HG03469 (cell line): ENCODE measurements at regions not wholly inside any gene's neighbourhood (a gene's known extent, or its start where the extent isn't known, plus 50 kb on each side); places are given as distances from the start of the nearest gene placed in this dataset.
"Not testable (repeated sequence)": the region's sequence is repeated elsewhere in the genome, so short reads cannot be mapped to it uniquely, and the experiment has no call there.

Experiments
- ATAC-seq: cut with Tn5 transposase; IDR thresholded peaks from one replicate; pipeline ENCODE4 v1.9.1; 2021; ENCODE audit warnings: mild to moderate bottlenecking, moderate library complexity, moderate number of reproducible peaks; ENCODE audit not compliant: unreplicated experiment

DNA sequence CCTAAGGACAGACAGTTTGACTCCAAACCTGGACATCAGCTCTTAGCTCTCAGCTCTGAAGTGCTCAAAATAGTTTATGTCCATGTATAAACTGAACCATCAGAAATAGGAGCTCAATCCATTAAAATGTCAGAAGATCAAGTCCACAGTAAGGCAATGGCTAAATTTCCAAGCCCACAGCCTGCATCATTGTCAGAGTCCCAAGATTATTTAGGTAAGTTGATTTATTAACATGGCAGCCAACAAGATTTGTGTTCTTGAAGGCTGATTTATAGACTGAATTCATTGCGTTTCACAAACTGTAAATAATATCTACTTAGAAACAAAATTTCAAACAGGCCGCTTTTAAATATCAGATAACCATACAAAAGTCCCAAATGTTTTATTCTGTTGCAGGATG lies 286.5 kb upstream of the ADGRL3 start:
- no peak for ATAC-seq

DNA sequence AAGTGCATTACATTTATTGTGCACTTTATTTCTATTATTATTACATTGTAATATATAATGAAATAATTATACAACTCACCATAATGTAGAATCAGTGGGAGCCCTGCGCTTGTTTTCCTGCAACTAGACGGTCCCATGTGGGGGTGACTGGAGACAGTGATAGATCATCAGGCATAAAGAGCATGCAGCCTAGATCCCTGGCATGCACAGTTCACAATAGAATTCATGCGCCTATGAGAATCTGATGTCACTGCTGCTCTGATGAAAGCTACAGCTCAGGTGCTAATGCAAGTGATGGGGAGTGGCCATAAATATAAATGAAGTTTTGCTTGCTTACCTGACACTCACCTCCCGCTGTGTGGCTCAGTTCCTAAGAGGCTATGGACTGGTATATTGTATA lies 278.4 kb upstream of the ADGRL3 start:
- not testable (repeated sequence) for ATAC-seq

DNA sequence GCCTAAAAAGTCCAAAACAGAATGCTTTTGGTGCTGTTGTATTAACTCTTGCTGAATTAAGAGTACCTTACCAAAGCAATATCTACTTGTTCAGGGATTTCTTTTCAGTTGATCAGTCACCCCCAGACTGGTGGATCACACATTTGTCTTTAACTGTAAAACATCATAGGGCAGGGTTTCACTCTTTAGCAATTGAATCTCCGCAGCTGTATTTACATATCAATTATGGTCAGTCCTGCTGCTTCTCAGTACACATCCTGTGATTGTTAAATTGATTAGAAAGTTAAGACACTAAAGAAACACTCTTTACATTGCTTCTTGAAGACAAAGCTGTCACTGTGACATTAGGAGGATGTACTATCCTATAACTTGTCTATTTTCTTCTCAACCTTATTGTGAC lies 277.1 kb upstream of the ADGRL3 start:
- ATAC-seq: no peak

DNA sequence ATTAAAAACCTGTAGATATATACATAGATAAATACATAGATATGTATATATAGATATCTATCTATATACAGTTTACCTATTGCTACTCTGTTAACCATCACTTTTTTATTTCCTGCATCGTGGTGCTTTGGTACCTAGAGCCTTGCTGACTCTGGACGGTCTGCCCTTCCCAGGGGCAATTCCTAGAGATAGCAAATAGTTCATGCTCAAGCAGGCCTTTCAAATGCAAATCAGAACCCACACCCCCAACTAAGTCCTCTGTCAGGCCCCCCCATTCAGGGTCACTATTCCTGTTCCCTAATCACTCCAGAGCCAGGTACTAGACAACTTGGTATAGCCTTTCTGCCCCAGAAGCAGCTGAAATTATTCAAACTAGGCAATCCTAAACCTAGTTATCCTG lies 273.5 kb upstream of the ADGRL3 start:
- no peak for ATAC-seq

DNA sequence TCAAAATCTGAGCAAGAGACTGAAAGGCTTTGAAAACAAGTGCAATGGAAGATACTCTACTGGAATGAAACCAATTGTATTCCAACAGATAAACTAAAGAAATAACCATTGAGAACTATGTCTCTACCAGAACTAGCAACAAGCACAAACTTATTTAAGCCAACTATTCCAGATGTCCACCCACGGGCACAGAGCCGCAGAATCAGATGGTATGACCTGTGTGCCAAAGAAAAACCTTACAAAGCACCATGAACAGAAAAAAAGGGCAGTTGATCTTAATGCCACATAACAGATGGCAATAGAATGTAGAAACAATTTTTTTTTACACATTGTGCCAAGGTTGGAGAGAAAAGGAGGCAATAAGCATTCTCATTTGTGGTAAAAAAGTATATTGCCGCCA lies 269.3 kb upstream of the ADGRL3 start:
- no peak for ATAC-seq

DNA sequence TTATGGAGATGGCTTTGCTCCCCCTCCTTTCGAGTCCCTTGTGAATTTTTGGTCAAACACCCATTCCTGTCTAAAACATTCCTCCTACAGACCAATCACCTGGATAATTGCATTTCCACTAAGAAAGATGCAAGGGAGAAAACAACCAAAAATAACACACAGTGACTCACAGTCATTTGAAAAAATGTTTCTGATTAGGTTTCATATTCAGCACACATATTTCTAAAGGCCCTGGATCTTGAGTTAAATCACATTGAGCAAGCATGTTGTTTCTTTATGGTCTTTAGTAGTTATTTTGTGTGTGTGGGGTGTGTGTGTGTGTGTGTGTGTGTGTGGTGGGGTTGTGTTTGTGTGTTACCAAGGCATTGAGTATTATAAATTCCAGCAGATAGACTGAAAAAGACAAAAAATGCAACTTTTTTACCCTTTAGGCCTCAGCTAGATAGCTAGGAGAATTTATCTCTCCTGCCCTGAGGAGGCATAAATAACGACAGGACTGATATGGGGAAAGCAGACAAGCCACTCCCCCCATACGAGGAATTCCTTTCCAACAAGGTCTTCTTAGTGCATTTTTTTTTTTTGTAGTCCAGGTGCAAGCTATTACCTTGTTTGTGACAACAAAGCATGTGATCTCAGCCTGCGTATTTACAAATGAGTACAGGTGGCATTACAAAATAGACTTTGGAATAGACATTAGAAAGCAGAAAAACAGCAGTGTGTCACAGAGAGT lies 265.4 kb upstream of the ADGRL3 start:
- ATAC-seq: no peak

DNA sequence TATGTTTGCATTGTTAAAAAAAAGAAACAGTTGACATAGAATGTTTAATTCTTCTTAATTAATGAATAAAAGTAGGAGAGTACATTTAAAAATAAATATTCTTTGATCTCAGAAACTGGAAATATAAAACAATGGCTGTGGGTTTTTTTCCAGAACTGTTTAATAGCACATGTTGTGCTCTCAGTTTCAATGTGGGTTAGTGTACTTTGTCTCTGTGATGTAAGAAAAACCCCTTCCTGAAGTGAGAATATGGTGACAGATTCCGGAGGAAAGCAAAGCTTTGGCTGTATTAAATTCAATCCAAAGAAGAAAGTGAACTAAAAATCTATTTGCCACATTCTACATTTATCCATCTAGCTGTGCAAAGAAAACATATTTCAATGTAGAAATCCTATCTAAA lies 261.9 kb upstream of the ADGRL3 start:
- ATAC-seq: no peak

DNA sequence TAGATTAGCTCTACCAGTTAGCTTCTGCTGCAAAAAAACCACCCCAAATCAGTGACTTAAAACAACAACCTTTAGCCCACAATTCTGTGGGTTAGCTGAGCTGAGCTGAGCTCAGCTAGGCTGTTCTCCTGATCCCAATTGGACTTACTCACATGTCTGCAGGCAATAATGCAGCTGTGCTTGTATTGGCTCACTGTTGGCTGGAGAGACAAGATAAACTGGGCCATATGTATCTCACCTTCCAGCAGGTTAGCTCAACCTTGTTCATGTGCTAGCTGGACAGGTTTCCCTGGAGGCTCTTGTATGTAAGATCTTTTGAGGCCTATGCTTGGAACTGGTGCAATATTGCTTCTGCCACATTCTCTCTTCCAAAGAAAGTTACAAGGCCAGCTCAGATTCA lies 261.5 kb upstream of the ADGRL3 start:
- ATAC-seq: no peak

DNA sequence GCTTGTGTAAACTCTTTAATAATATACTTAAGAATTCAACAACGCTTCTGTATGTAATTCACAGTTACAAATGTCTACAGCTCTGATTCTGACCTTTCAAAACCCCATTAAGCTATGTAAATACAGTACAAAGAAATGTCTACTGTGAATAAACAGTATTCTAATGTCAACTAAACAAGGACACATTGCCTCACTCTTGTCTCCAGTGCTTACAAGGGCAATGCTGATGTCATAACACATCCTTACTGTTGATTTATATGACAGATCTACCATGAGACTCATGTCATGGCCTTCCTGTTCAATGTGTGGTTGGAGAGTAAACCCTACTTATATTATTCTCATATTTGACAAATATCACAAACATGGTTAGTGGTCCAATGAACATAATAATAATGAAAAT lies 256.1 kb upstream of the ADGRL3 start:
- ATAC-seq: no peak

DNA sequence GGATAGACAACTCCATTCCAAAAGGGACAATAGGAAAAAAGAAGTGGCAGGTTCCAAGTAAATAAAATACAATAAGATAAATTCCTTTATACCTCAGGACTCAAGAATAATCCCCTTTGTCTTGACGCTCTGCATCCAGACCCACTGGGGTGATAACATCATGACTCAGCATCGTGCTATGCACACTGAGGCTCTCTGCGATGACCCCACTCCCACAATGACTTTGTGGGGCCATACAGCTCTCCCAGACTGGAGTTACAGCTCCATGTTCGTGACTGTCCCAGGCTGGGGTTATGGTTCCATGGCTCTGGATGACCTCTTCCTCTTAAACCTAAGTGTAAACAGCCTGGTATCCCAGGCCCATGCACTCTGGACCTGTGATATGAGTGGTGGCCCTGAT lies 254.5 kb upstream of the ADGRL3 start:
- ATAC-seq: no peak

DNA sequence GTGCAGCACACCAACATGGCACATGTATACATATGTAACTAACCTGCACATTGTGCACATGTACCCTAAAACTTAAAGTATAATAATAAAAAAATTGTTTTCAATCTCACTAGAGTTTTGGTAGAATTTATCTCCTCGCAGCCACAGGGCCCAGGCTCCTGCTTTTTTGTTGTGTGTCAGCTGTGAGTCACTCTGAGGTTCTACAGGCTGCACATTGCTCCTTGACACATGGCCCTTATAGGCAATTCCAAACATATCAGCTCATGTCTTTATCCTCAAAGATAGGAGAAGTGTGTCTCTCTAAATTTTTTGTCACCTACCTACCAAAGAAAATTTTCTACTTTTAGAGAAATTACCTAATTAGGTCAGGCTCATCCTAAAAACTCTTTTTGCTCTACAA lies 252.1 kb upstream of the ADGRL3 start:
- ATAC-seq: no peak

DNA sequence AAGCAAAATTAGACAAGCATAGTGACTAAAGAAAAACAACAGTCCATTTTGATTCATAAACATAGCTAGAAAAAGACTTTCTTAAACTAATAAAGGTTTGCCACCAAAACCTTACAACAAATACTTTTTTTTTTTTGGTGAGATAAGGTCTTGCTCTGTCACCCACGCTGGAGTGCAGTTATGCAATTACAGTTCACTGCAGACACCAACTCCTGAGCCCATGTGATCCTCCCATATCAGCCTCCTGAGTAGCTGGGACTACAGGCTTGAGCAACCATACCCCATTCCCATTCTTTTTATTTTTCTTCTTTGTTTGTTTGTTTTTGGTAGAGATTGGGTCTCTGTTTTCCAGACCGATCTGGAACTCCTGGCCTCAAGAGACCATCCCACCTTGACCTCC lies 247.2 kb upstream of the ADGRL3 start:
- ATAC-seq: no peak

DNA sequence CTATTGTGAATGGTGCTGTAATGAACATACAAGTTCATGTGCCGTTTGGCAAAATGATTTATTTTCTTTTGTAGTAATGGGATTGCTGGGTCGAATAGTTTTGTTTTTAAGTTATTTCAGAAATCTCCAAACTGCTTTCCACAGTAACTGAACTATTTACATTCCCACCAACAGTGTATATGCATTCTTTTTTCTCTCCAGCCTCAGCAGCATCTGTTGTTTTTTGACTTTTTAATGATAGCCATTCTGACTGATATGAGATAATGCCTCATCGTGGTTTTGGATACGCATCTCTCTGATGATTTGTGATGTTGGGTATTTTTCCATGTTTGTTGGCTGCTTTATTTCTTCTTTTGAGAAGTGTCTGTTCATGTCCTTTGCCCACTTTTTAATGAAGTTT lies 246.3 kb upstream of the ADGRL3 start:
- ATAC-seq: no peak

DNA sequence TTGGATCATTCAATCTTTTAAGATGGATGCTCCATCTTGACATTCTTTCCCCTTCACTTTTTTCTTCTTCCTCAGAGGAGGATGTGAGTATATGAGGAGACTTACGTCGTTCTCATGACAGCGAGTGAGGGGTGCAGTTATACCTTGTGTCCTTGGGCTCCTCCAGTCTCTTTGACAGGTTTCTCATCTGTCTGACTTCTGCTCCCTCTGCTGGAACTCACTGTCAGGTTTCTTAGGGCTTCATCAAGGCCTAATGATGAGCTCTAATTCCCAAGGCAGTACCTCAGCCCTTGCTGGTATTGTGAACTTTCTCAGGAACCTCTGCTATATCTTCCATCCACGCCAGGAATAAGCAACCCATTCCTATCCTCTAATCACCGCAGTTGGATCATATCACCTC lies 237.8 kb upstream of the ADGRL3 start:
- ATAC-seq: no peak

DNA sequence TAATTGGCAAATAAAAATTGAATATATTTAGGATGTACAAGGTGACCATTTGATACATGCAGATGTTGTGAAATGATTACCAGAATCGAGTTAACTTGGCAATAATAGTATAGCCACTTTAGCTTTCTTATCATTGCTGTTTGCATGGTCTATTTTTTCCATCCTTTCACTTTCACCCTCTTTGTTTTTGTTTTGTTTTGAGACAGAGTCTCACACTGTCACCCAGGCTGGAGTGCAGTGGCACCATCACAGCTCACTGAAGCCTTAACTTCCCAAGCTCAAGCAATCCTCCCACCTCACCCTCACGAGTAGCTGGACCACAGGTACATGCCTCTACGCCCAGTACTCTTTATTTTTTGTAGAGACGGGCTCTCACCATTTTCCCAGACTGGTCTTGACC lies 218.6 kb upstream of the ADGRL3 start:
- ATAC-seq: no peak

DNA sequence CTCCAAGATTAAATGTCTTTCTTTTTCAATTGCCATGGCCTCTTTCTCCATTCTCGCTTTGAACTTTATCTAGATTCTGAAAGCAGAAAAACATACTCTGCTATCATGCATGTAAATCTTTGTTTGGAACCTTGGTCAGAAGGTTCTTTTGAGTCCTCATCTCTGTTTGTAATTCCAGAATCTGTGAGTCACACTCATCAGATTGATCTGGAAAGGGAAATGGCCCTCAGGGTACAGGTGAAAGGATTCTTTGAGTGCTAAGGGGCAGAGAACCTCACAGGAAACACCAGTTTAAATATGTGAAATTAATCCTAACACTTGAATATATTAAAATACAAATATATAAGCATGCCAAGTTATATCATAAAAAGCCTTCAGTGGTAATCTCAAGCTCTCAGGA lies 211.0 kb upstream of the ADGRL3 start:
- ATAC-seq: no peak

DNA sequence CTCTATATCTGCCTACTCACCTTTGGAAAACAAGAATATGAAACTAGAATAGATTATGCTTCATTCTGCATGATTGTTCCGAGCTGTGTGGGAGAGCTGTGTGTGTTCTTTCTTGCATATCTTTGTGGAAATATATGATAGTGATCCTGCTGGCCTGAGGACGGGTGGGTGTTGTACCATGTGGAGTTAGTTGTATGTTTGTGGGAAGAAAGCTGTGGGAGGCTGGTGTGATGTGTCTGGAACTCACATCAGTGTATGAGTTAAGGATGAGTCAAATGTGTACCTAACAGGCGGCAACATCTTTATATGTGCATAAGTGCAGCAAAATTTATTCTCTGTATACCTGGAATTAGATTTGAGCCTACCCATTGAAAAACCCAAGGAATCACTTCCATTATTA lies 208.1 kb upstream of the ADGRL3 start:
- ATAC-seq: no peak

DNA sequence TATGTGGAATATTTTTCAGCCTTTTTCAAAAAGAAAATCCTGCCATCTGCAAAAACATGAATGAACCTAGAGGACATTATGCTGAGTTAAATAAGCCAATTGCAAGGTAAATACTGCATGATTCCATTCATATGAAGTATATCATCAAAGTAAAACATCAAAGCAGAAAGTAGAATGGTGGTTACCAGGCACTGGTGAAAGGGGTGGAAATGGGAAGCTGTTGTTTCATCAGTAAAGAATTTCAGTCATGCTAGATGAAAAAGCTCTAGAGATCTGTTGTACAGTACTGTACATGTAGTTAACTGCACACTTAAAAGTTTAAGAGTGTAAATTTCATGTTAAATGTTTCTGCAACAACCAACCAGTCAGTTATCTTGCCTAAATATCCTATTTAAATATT lies 196.8 kb upstream of the ADGRL3 start:
- no peak for ATAC-seq

DNA sequence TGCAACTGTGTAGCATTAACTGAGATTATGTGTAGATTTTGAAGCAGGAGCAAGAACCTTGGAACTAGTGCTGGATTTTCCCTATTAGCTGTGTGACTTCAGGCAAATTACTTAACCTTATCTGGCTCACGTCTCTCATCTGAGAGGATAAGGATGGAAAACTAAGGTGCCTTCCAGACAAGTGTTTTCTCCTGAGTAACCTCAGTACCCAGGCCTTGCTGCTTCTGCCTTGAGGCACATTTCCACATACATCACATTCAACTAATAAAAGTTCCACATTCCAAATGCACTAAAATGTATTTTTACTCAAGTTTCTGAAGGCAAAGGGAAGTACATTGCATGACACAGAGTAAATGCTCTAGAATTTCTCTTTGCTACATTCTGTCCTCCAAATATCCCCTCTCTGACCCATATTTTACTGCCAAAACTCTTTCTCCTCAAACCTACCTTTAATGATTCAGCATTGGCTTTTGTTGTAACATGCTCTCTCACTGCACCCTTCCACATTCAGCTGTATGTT lies 195.4 kb upstream of the ADGRL3 start:
- no peak for ATAC-seq

DNA sequence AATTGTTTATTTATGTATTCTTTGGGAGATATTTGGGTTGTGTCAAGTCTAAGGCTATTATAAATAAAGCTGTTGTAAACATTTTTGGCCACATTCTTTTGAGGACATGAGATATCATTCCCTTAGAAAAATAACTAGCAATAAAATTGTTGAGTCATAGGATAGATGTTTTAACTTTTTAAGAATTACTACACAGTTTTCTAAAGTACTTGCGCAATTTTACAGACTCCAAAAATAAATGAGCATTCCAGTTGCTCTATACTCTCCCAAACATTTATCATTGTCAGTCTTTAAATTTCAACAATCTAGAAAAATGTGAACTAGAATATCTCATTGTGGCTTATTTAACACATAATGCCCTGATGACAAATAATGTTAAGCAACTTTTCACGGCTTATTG lies 189.1 kb upstream of the ADGRL3 start:
- ATAC-seq: no peak

DNA sequence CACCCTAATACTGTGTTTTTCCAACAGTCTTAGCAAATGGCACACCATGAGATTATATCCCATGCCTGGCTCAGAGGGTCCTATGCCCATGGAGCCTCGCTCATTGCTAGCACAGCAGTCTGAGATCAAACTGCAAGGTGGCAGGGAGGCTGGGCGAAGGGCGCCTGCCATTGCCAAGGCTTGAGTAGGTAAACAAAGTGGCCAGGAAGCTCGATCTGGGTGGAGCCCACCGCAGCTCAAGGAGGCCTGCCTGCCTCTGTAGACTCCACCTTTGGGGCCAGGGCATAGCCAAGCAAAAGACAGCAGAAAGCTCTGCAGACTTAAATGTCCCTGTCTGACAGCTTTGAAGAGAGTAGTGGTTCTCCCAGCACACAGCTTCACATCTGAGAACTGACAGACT lies 188.2 kb upstream of the ADGRL3 start:
- not testable (repeated sequence) for ATAC-seq

DNA sequence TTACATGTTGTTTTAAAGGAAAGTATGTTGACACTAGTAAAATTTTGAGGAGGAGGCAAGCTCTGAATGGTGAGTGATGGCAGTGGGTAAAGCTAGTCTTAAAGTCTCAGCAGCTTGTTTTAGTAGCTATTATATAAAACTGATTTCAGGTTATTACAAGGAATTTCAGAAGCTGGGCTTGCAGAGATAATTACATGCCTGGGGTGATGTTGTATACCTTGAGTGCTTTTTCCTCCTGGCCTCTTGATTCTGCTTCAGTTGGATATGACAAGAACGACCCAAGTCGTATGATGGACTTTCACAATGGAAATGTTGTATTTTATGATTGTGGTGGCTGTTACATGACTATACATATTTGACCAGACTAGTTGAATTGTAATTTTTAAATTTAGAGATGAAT lies 175.5 kb upstream of the ADGRL3 start:
- no peak for ATAC-seq

DNA sequence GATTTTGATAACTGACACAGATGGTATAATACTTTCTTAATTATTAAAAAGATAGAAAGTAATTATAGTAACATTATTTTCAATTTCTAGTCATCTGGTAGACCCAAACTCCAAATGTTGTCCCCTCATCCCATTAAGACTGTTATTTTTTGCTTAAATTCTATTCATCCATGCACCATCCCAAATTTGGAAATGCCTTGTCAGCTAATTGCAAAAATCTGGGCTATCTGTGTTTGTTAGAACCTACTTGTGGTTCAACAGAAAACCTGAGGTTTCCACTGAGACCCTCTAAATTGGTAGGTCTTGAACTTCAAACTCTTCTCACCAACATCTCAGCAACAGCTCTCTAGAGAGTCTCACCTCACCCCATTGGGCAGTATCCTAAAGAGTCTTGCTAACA lies 172.2 kb upstream of the ADGRL3 start:
- ATAC-seq: no peak
